ENCODE measurements at regions not wholly inside any gene's neighbourhood (a gene's known extent, or its start where the extent isn't known, plus 50 kb on each side); places are given as distances from the start of the nearest gene placed in this dataset.
"Not testable (repeated sequence)": the region's sequence is repeated elsewhere in the genome, so short reads cannot be mapped to it uniquely, and the experiment has no call there.

DNA sequence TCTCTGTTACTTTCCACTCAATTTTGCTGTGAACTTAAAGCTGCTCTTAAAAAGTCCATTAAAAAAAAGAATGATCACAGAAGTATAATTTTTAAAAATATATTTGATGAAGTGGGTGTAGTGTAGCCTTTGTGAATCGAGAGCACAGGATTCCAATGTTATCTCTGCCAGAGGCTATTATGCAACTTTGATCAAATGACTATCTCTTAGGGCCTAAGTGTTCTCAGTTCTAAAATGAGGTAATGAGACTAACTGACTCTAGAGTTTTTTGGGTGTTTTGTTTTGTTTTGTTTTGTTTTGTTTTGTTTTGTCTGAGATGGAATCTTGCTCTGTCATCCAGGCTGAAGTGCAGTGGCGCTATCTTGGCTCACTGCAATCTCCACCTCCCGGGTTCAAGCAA, 147.5 kb downstream of the FAM72C start:
- TF ChIP-seq CTCF (IDR thresholded peaks at IDR 0.05 in 4 of 5, conservative IDR thresholded peaks at IDR 0.05 in 1 of 5); POLR2A (IDR thresholded peaks at IDR 0.05): not testable (repeated sequence)

Measured in gastrocnemius medialis (tissue), 4 donors.